CD4-positive, alpha-beta T cell treated with Interleukin-2 at 100 ng/mL for 4 hours (primary cell): ENCODE measurements at regions not wholly inside any gene's neighbourhood (a gene's known extent, or its start where the extent isn't known, plus 50 kb on each side); places are given as distances from the start of the nearest gene placed in this dataset.
"Not testable (repeated sequence)": the region's sequence is repeated elsewhere in the genome, so short reads cannot be mapped to it uniquely, and the experiment has no call there.

Experiments
- DNase-seq: peaks from one replicate; pipeline ENCODE4 v3.0.0-alpha.2; 2020; ENCODE audit warnings: low spot score

DNA sequence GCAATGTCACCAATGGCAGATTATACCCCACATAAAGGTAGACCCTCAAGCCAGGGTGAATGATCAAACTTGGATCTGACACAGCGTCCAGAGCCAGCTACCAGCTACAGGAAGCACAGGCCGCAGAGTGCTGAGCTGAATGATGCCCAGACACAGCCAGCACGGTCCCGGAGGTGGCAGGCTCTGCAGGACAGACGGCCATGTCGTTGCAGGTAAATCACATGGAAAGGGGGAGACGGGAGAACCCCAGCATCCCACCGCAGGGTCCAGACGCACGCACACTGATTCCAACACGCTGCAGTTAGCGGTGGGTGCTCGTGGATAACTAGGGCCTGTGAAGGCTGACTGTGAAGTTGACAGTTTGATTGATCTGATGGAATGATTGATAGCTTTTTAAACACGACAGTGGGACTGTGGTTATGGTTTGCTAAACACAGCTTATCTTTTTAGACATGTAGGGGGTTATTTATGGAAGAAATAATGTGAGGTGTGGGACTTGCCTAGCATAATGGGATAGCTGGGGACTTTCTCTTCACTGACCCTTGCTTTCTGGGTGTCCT is 228.5 kb downstream of the ERMARD start:
- no peak for DNase-seq

DNA sequence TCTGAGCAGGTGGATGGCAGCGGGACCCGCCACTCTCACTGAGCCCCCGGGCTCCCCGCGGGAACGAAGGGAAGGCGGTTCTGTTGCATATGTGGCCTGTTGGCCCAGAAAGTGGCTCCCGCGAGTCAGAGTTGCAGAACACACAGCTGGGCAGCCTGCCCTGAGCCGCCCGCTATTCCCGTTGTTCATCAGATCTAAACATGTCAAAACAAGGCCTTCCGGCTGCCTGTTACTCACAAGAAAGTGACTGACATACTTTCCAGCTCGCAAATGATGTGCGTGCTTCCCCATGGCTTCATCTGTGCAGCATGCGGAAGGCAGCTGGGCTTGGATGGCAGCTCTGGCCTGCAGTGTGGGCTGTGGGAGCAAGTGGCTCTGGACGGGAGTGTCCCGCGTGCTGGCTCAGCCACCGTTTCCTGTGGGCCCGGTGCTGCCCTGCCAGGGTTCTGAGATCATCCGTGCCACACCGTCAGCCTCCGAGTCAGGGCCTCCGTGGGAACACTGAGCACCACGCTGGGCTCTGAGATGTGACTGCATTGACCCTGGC is 227.3 kb downstream of the ERMARD start:
- no peak for DNase-seq

GRCh38 chr6:169977434-169978265 is 226.2 kb downstream of the ERMARD start:
- DNase-seq = no peak

- DNase-seq = no peak
Observed at GRCh38 chr6:169976301-169977081, 225.1 kb downstream of the ERMARD start.

- no peak for DNase-seq
Observed at GRCh38 chr6:169975701-169976100, 224.3 kb downstream of the ERMARD start.

DNA sequence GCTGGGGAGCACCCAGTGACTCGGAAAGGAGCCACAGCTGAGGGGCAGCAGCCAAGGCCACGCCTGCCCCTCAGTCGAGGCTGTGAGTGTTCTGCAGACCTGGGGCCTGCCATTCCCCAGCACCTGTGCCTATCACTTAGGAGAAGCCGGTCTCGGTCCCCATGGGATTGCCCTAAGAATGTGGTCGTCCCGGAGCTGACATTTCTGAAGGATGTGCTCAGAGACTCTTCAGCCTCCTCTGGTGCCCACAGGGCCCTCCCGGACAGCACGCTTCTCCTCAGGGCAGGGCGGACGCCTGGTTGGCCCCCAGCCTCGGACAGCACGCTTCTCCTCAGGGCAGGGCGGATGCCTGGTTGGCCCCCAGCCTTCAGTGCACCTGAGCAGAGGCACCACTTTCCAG is 223.9 kb downstream of the ERMARD start:
- no peak for DNase-seq

GRCh38 chr6:169974663-169975062 is 223.2 kb downstream of the ERMARD start:
- DNase-seq = no peak

- not testable (repeated sequence) for DNase-seq
Observed at GRCh38 chr6:169973588-169974467, 222.4 kb downstream of the ERMARD start.

GRCh38 chr6:169972736-169973135 is 221.3 kb downstream of the ERMARD start:
- no peak for DNase-seq

DNA sequence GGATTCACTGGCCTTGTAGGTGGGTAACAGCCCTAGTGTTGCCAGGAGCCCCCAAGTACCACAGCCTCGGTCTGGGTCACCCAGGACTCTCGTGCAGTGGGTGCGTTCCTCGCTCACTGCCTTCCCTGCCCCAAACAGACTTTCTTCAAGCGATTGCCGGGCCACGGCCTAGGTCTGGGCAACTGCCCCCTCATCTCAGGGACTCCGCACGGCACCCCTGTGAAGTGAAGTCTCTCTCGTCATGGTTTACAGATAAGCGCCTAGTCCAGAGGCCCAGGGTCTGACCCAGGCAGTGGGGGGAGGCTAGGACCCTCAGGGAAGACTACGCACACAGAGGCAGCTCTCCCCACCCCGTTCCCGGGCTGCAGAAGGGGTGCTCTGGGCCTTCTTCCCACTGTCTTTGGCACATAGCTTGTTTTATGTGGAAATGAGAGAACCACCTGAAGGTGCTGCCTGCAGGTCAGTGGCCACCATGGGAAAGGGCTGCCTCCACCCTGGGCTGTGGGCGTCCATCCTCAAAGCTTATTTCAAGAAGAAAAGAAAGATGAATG is 220.8 kb downstream of the ERMARD start:
- DNase-seq = no peak

DNA sequence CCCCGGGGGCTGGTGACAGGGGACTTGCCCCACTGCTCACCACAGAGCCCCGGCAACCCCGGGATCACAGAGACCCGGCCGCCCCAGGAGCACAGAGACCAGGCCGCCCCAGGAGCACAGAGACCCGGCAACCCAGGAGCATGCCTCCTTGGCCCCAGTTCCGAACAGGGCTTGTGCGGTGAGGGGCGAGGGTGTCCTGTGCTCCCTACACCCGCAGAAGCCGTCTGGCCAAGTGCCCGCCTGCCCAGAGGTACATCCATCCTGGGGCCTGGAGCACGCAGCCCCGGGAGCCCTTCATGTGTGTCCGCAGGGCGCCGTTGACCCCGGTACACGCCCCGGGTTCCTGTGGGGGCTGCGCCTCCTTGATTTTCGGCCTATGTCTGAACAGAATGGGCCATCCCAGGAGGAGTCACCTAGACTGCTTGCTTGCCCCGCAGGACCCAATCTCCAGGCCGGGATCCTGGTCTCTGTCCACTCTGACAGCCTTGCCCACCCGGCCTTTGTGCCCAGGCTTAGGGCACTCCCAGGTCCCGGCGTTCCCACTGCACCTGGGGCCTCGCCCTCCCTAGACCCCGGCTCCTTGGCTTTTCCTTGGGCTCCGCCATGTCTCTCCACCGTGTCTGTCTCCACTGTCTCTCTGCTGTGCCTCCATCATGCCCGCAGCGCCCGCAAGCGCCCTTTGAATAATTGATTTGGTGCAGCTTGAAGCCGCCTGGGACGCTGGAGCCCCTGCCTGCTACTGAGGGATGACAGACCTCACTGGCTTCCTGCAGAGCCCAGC is 219.8 kb downstream of the ERMARD start:
- DNase-seq = no peak

DNA sequence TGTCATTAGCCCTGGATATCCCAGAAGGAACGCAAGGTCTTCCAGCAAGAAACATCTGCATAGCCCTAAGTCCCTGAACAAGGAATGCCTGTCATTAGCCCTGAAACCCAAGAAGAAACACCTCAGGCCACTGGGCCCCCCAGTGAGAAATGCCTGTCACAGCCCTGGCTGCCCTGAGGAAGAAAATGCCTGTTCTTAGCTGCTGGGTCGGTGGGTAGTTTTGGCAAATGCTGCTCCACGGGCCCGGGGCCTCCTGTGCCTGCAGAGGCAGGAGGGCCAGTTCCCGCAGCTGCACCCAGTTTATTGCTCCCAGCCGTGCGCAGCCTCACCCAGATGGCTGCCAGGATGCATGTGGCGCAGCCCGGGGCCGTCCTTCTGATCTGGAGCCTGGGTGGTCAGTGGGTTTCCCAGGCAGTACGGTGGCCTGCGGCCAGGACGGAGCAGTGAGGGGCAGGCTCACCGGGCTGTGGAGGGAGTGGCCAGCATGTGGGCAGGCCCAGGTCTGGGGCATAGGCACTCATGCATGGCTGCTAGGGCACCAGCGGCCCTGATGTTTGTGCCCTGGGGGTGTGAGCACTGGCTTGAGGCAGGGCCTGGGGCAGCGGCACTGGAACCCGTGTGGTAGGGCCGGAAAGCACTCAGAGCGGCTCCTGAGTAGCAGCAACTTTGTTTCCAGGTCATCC is 219.0 kb downstream of the ERMARD start:
- DNase-seq = no peak

DNA sequence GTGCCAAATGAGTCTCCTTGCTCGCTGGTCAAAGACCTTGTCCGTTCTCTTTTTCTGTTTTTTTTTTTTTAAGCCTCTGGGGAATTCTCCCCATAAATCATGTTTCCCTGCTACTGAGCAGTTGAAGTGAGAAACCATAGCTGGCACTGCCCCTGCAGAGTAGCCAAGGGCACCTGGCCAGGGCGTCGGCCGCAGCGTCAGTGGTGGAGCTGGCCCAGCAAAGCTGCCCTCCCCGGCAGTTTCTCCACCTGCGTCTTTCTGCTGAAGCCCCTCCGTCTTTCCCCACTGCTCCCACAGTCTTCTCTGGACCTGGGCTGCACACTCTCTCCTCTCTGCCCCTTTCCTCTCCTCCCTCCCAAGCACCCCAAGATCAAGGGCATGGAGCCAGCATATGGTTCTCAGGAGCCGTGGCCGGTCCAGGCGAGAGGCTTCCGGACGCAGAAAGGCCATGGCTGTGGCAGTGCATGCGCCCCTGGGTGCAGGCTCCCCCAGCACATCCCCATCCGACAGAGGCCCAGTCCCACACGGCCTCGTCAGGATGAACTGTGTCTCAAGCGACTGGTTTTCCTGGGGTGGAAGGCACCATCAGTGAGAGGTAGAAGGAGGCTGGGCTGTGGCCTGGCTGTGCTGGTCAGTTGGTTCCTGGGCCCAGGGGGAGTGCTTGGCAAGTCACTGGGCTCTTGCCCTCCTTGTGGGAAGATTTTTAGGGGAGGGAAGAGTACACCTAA is 218.1 kb downstream of the ERMARD start:
- DNase-seq = no peak

- DNase-seq = no peak
Observed at GRCh38 chr6:169968541-169969270, 217.3 kb downstream of the ERMARD start.

GRCh38 chr6:169967687-169968086 is 216.3 kb downstream of the ERMARD start:
- no peak for DNase-seq

- no peak for DNase-seq
Observed at GRCh38 chr6:169966312-169967181, 215.1 kb downstream of the ERMARD start.

GRCh38 chr6:169965657-169966311 is 214.4 kb downstream of the ERMARD start:
- no peak for DNase-seq
